HG03175 (cell line): ENCODE measurements at regions not wholly inside any gene's neighbourhood (a gene's known extent, or its start where the extent isn't known, plus 50 kb on each side); places are given as distances from the start of the nearest gene placed in this dataset.
A peak's percentile ranks its signal among the peaks of the same experiment; 100 is the strongest.
"Not testable (repeated sequence)": the region's sequence is repeated elsewhere in the genome, so short reads cannot be mapped to it uniquely, and the experiment has no call there.

Experiments
- ATAC-seq: cut with Tn5 transposase; IDR thresholded peaks from one replicate; pipeline ENCODE4 v1.9.1; 2021; ENCODE audit warnings: mild to moderate bottlenecking, moderate library complexity; ENCODE audit not compliant: unreplicated experiment

DNA sequence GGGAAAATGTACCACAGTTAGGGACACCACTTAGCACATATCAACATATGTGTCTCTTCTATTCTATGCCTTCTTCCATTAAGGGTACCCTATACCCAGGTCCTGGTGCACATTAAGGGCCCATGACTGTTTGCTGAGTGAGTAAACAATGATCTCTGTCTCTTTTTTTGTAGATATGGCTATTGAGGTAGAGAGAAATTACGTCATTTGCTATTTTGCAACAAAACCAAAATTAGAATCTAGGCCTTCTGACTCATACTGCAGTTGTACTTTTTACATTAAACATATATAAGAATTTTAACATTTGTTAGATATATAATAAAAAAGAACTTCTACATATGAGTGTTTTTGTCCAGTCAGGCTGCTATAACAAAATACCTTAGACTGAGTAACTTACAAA lies 683.2 kb upstream of the LRRN3 start:
- ATAC-seq, result no peak

DNA sequence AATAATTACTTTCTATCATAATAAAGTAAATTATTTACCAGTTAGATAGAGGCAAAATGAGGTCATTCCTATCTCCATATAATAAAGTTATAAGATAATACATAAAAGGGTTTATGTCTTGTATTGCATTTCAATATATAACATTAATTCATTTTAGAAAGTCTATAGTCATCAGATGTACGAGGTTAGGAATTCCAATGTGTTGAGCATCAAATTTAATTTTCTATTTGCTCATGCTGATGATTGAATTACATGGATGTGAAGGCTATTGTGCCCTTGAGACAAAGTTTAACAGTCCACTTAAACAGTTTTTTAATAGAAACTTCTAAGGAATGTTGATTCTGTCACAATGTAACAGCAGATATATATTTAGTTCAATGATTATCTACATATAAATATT lies 678.3 kb upstream of the LRRN3 start:
- no peak for ATAC-seq

DNA sequence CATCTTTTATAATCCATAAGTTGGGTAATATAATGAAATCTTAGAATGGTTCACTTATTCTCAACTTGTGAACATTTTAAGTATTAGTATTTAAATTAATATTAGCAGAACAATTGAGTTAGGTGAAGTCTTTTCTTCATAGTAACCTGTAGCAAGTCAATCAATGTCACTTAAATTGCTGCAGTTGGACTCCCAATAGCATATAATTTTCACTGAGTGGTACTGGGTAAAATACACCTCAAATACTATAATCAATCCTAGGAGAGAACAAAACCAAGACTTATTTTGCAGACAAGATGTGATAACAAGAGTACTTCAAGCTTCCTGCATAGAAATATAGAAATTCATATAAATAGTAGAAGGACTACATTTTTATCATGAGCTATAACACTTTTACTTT lies 677.9 kb upstream of the LRRN3 start:
- ATAC-seq, result no peak

DNA sequence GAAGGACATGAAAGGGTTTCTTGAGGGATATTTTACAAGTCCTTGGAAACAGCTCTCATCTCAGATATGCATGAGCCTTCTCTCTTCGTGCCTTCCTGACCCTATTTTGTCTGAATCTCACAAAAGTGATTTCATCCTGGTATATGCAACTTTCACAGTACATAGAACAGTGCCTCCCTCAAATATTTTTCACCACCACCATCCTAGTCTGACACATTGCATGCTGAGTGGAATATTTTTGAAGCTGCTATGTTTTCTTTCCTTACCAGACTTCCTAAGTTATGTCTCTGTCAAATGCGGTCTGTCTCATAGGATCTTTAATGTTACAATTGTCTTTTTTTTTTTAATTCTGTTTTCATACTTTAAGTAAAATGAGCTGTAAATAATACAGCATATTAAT lies 673.3 kb upstream of the LRRN3 start:
- no peak for ATAC-seq

DNA sequence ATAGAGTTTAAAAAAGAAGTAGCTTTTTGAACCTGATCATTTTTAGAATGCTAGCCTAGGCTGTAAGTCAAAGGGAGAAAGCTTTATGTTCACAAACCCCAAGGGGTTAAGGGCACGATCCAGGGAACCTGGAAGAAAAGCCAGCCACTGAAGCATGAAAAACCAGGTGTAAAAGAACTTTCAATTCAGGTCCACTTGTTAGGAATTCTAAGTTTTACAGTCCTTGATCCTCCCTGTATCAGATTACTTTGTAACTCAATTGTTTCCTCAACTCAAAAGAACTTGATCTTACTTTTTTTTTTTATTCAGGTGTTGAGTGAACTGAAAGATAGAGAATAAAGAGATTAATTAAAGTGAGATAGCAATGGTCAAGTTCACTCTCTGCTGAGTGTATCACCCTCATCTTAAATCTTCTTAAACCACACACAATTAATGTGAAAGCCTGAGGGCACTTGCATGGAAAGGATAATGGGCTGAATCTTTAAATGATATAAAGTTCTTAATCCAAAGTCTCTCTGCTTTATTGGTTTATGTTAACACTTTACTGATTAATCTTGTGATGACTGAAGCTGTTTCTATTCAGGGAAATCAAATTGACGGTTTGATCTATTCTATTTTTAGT lies 672.2 kb upstream of the LRRN3 start:
- ATAC-seq, result no peak

DNA sequence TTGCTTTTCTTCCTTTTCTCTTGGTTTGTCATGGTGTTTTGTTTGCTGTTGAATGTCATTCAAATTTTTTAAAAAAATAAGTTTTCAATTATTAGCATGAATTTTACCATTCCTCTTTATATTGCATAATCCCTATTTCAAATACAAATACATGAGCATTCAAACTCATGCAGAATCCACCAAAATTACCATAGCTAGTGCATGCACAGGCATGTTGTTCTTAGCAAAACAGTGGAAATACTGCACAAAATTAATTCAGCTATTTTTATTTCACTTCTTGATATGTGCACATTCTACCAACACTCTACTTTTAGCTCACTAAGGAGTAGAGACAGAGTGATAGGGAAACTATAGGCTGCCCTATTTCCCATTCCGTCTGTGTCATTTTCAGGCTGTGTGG lies 670.1 kb upstream of the LRRN3 start:
- no peak for ATAC-seq

DNA sequence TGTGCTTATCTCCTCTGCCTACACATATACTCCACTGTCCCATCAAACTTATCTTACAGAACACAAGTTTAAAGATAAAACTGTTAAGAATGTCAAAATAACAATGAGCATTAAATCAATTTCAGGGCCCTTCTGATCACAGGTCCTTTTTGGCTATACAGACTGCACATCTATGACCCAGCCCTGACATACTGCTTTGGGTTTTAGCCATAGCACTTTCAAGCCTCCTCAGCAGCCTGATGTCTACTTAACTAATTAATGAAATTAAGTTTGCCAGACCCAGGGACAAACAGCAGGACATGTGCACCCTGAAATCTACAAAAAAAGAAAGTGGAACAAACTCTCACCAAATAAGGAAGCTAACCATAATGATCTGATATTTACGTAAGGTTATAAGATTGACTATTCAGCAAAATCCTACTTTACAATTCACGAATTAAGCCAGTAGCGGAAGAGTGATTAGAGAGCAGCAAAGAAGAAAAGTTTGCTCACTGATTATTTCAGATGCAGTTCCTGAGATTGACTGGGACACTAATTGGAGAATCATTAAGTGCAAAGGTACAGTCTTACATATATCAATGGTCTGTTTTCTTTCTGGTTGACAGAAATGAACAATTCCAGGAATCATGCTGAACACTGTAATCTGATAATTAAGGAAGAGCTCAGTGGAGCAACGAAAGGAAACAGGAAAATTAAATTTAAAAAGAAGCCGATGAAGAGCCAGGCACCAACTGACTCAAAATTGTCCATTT lies 669.3 kb upstream of the LRRN3 start:
- ATAC-seq, result no peak

DNA sequence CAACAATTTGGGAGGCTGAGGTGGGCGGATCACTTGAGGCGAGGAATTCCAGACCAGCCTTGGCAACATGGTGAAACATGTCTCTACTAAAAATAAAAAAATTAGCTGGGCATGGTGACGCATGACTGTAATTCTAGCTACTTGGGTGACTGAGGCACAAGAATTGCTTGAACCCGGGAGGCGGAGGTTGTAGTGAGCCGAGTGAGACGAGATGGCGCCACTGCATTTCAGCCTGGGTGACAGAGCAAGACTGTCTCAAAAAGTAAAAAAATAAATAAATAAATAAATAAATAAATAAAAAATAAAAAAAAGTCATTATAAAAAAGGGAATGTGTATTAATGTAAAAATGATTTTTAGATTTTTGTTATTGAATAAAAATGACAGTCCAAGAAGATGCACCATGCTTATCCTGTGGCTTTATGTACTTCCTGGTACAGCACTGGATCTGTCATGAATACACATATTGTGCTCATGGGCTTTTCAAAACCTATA lies 658.8 kb upstream of the LRRN3 start:
- ATAC-seq, result no peak

DNA sequence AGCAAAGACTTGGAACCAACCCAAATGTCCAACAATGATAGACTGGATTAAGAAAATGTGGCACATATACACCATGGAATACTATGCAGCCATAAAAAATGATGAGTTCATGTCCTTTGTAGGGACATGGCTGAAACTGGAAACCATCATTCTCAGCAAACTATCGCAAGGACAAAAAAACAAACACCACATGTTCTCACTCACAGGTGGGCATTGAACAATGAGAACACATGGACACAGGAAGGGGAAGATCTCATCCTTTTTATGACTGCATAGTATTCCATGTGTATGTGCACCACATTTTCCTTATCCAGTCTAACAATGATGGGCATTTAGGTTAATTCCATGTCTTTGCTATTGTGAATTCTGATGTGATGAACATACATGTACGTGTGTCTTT lies 652.0 kb upstream of the LRRN3 start:
- not testable (repeated sequence) for ATAC-seq

DNA sequence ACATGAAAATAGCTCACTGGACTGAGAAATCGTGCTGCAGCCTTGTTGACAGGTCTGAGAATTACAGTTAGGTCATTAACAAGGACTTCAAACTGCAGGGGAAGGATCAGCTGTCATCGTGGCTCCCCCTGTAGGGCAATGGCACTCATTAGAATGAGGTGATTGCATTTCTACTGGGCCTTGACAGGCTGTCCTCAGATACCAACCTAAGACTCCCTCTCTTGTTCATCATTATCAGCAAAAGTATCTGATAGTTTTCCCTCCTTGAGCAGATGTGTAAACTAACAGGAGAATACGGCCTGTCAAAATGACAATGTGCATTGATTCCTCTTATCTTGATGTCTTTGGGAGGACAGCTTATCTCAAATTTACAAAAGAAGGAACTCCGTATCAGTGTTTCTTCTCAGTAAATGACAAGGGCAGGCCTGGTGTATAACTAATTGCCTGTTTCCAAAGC lies 648.5 kb upstream of the LRRN3 start:
- ATAC-seq, result peak; percentile 72

DNA sequence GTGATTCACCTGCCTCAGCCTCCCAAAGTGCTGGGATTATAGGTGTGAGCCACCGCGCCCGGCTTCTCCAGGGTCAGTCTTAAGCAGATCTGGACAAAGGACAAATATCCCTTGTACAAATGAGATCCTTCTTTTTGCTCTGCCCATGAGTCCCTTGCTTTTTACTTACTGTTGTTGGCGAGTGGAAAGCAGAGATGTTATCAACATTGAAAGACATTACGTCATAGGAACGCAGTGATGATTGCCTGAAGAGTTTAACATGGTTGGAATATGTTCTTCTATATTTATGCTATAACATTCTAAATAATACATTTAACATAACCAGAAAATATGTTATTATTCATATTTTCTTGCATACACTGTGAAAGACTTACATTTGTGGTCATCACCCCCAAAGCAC lies 644.3 kb upstream of the LRRN3 start:
- ATAC-seq, result no peak

DNA sequence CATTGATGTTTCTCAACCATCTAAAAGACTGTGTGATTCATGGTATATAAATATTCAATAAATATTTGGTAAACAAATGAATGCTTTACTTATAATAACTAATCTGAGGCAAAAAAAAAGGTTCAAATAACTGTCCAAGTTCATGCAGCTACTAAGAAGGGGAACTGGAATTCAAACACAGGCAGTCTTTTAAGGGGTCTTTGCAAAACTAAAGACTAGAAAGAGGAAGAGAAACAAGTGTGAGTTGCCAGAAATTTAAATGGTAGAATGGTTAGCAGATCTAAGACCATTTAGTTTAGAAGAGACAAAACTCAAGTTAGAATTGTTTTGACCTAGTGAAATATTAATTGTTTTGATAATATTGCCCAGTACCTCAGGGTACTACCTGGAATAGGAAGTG lies 642.0 kb upstream of the LRRN3 start:
- no peak for ATAC-seq

DNA sequence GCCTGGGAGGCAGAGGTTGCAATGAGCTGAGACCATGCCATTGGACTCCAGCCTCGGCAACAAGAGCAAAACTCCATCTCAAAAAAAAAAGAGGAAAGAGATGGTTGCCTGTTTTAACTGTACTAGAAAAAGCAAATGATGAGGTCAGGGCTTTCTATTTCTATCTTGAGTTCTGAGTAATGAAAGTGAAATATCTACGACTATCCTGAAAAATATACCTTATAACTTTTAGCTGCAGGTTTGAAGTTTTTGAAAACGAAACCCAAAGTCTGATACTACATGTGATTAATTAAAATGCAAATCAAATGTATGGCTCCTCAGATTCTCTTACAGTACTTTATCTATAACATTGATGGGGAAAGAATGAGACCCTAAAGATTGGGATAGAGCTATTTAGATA lies 636.2 kb upstream of the LRRN3 start:
- ATAC-seq, result no peak

DNA sequence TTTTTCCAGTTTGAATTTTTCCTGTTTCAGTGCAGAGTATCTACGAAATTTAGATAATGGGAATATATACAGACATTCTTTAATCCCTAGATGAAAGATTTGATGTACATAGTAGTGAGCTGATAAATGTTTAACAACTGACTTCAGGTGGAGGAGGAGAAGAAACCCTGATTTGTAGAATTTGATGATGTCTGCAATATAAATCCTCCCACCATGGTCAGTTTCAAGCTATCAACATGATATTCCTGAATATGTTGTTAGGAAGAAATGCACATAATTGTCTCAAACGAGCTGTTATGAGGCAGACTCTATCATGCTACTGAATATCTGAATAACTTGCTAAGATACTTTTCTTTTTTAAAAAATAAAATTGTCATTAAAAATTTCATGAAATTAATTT lies 629.3 kb upstream of the LRRN3 start:
- ATAC-seq, result no peak

DNA sequence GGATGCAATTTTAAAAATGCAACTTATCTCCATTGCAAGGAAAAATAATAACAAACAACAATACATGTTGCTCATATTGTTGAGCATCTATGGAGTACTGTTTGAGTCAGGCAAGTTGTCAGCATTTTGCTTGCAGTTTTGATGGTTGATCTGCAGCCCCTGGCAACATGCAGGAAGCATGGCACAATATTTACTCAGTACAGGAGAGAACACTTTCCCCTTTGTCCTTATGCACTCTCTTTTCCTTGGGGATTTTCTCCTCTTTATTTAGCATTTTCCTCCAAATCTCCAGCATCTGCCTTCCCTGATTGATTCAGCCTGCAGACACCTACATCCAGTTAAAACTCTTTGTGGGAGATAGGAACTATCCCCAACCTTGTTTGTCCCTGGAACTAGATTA lies 620.5 kb upstream of the LRRN3 start:
- no peak for ATAC-seq

DNA sequence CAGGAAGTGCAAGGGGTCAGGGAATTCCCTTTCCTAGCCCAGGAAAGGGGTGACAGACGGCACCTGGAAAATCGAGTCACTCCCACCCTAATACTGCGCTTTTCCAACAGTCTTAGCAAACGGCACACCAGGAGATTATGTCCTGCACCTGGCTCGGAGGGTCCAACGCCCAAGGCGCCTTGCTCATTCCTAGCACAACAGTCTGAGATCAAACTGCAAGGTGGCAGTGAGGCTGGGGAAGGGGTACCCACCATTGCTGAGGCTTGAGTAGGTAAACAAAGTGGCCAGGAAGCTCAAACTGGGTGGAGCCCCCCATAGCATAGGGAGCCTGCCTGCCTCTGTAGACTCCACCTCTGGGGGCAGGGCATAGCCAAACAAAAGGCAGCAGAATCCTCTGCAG lies 618.5 kb upstream of the LRRN3 start:
- ATAC-seq, result not testable (repeated sequence)

DNA sequence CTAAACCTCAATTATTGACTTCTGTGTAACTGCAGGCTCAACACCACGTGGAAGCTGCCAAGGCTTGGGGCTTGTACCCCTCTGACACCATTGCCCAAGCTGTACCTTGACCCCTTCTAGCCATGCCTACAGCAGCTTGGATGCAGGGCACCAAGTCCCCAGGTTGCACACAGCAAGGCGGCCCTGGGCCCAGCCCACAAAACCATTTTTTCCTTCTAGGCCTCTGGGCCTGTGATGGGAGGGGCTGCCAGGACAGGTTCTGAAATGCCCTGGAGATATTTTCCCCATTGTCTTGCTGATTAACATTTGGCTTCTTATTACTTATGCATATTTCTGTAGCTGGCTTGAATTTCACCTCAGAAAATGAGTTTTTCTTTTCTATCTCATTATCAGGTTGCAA lies 610.0 kb upstream of the LRRN3 start:
- ATAC-seq, result no peak

DNA sequence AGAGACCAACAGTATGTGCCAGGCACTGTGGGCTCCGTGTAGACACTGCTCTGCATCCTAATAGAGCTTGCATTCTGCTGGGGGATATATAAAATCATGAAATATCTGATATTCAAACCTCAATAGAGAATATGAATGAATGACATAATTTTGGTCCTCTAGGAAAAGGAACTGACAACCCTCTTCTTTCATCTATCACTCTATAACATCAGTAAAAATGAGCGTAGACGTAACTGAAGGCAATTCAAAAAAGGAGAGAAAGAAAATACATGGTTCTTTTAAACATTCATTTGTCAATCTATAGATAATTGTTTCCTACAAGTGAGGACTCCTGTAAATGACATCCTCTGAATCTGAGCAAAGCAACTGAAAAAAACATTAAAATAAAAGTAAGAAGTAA lies 607.4 kb upstream of the LRRN3 start:
- ATAC-seq, result no peak

DNA sequence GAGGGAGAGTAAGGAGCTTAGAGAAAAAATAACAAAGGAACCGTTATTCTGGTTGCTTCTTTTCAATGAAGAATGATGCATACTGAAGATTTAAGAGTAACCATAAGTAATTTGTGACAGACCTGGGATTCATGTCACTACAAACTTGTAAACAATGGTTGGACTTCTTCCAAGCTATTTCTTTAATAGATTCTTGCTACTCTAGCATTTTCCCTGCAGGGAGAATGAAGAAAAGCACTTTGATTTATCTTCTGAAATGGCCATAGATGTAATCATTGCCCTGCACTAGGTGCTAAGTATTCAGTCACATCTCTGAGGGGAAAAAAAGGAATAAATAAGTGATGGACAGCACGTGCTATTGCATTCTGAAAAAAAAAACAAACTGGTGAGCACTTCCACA lies 606.6 kb upstream of the LRRN3 start:
- ATAC-seq, result no peak

DNA sequence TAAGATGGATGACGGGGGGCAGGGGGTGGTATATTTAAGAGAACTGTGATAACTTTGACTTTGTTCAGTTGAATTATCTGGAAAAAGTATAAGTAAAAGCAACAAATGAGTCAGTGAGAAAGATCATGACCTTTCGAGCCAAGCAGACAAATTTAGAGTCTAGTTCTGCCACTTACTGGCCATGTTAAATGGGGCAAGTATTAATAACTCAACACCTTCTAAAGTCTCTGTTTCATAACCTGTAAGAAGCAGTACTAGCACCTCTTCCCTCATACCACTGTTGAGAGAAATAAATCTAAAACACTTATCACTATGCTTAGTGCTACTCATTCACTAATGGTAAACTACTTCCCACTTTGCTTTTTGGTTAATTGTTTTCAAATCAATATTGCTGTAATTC lies 604.4 kb upstream of the LRRN3 start:
- peak; percentile 83 for ATAC-seq

DNA sequence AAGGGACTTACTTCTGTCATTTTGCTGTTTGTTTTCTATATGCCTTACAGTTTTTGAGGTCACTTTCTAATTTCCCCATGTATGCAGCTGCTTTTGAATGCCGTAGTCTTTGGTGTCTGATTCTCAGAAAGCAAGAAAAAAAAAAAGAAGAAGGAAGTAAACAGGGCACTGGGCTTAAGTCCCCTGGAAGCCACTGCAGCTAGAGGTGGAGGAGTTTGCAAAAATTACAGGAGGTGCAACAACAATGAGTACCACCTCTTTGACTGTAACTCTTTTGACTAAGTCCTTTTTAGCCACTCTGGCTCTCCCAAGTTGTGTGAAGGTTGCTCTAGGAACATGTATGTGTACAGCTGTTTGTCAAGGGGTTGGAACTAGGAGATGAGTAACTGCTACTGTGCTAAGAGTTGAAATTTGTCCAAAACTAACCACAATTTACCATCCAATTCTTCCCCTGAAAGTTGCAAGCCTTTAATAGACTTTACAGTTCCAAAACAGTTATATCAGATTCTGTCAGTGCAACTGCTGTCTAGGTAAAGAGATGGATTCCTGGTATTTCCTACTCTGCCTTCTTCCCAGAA lies 588.0 kb upstream of the LRRN3 start:
- ATAC-seq, result no peak

DNA sequence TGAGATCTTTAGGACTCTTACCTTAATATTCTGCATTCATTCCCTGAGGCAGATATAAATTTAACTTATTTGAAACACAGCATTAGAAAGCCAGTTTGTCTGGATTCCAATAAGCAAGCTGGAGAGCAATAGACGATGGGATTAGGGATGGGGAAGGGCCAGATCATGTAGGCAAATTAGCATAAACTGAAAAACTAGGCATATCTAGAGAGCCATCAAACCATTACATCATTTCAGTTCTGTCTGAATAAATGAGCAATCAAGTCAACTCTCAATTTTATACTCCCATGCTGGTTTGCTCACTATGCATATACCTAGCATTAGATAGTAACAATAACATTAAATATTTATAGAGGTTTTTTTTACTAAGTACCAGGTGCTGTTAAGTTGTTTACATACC lies 583.6 kb upstream of the LRRN3 start:
- no peak for ATAC-seq
